KMS-11 (cell line): ENCODE measurements at regions not wholly inside any gene's neighbourhood (a gene's known extent, or its start where the extent isn't known, plus 50 kb on each side); places are given as distances from the start of the nearest gene placed in this dataset.

Experiments
- H2AFZ ChIP-seq: fragments of 200-600 bp; sonication (generic); 2 replicates; pipeline ENCODE4 v1.6.1; 2016; ENCODE audit warnings: antibody characterized with exemption, mixed run types, low read depth
- H3K27ac ChIP-seq: fragments of 200-600 bp; sonication (generic); 2 replicates; pipeline ENCODE4 v1.6.1; 2016; ENCODE audit warnings: mild to moderate bottlenecking, mixed run types
- H3K27me3 ChIP-seq: fragments of 200-600 bp; sonication (generic); 2 replicates; pipeline ENCODE4 v1.6.1; 2017; ENCODE audit warnings: mild to moderate bottlenecking, low read depth, mixed run types, moderate library complexity; ENCODE audit not compliant: insufficient read depth
- H3K36me3 ChIP-seq: fragments of 200-600 bp; sonication (generic); 2 replicates; pipeline ENCODE4 v1.6.1; 2017; ENCODE audit warnings: mild to moderate bottlenecking, mixed run types; ENCODE audit not compliant: insufficient read depth
- H3K4me1 ChIP-seq: fragments of 200-600 bp; sonication (generic); 2 replicates; pipeline ENCODE4 v1.6.1; 2016; ENCODE audit warnings: mild to moderate bottlenecking, low read depth, mixed run types; ENCODE audit not compliant: poor library complexity, severe bottlenecking
- H3K4me2 ChIP-seq: fragments of 200-600 bp; sonication (generic); 2 replicates; pipeline ENCODE4 v1.7.0; 2016; ENCODE audit warnings: mild to moderate bottlenecking, mixed run types
- H3K4me3 ChIP-seq: fragments of 200-600 bp; sonication (generic); IDR thresholded peaks from 2 replicates; pipeline ENCODE4 v1.6.1; 2017; ENCODE audit warnings: low read depth, low read length, mixed read lengths; ENCODE audit not compliant: insufficient read depth
- H3K79me2 ChIP-seq: fragments of 200-600 bp; sonication (generic); 2 replicates; pipeline ENCODE4 v1.6.1; 2016; ENCODE audit warnings: low read depth, mixed run types; ENCODE audit not compliant: insufficient read depth
- H3K9ac ChIP-seq: fragments of 200-600 bp; sonication (generic); 2 replicates; pipeline ENCODE4 v1.6.1; 2016; ENCODE audit warnings: mild to moderate bottlenecking, mixed run types
- H4K20me1 ChIP-seq: fragments of 200-600 bp; sonication (generic); 2 replicates; pipeline ENCODE4 v1.6.1; 2016; ENCODE audit warnings: mild to moderate bottlenecking, mixed run types; ENCODE audit not compliant: insufficient read depth
- CTCF ChIP-seq: fragments of 200-600 bp; sonication (generic); conservative IDR thresholded peaks from 2 replicates; pipeline ENCODE4 v1.6.1; 2017; ENCODE audit warnings: low read depth, mild to moderate bottlenecking, antibody characterized with exemption, low read length, moderate library complexity, mixed read lengths

- H3K27ac ChIP-seq = no peak overlapping the region
- no peak overlapping the region for H2AFZ ChIP-seq
These were observed 951.4 kb downstream of the PLOD2 start for GRCh38 chr3:145209561-145209960.

GRCh38 chr3:145219355-145220235 is 941.4 kb downstream of the PLOD2 start:
- no peak overlapping the region for H3K4me2 ChIP-seq
- H3K9ac ChIP-seq = no peak overlapping the region
- no peak overlapping the region for H2AFZ ChIP-seq

More at GRCh38 chr3:145209561-145209960, 951.4 kb downstream of the PLOD2 start:
- H3K27me3 ChIP-seq = no peaks in the 10 kb centered on the region
- H3K36me3 ChIP-seq = no peaks in the 10 kb centered on the region
- no peaks in the 10 kb centered on the region for H3K4me1 ChIP-seq
- no peaks in the 10 kb centered on the region for H3K79me2 ChIP-seq
- no peak overlapping the region for H3K4me3 ChIP-seq
- no peaks in the 10 kb centered on the region for H4K20me1 ChIP-seq
- H3K9ac ChIP-seq = no peak overlapping the region
- H3K4me2 ChIP-seq = no peak overlapping the region
- TF ChIP-seq CTCF = no peak

GRCh38 chr3:145224886-145225285 is 936.1 kb downstream of the PLOD2 start:
- H2AFZ ChIP-seq = no peak overlapping the region
- no peaks in the 10 kb centered on the region for H3K27me3 ChIP-seq
- H3K4me2 ChIP-seq = no peak overlapping the region
- TF ChIP-seq CTCF = no peak
- no peaks in the 10 kb centered on the region for H4K20me1 ChIP-seq
- no peaks in the 10 kb centered on the region for H3K79me2 ChIP-seq
- no peaks in the 10 kb centered on the region for H3K36me3 ChIP-seq
- no peak overlapping the region for H3K9ac ChIP-seq
- H3K4me1 ChIP-seq = no peaks in the 10 kb centered on the region
- H3K27ac ChIP-seq = no peak overlapping the region
- H3K4me3 ChIP-seq = no peak overlapping the region

More at GRCh38 chr3:145219355-145220235, 941.4 kb downstream of the PLOD2 start:
- Histone ChIP-seq H3K79me2 (no peaks in the 10 kb centered on the region), H3K36me3 (no peaks in the 10 kb centered on the region), H3K4me1 (no peaks in the 10 kb centered on the region), H3K27me3 (no peaks in the 10 kb centered on the region), H3K4me3 (no peak overlapping the region), H3K27ac (no peak overlapping the region), H4K20me1 (no peaks in the 10 kb centered on the region)
- TF ChIP-seq CTCF = no peak

- Histone ChIP-seq H3K9ac (no peak overlapping the region), H3K27ac (no peak overlapping the region), H4K20me1 (no peaks in the 10 kb centered on the region), H3K4me2 (no peak overlapping the region), H3K4me1 (no peaks in the 10 kb centered on the region), H2AFZ (no peak overlapping the region), H3K27me3 (no peaks in the 10 kb centered on the region), H3K4me3 (no peak overlapping the region), H3K36me3 (no peaks in the 10 kb centered on the region), H3K79me2 (no peaks in the 10 kb centered on the region)
- no peak for TF ChIP-seq CTCF
These were observed 917.1 kb downstream of the PLOD2 start for GRCh38 chr3:145243875-145244274.
